GM23338 (cell line): ENCODE measurements at regions not wholly inside any gene's neighbourhood (a gene's known extent, or its start where the extent isn't known, plus 50 kb on each side); places are given as distances from the start of the nearest gene placed in this dataset.
A peak's percentile ranks its signal among the peaks of the same experiment; 100 is the strongest.

Source experiments
- ATAC-seq: fragments of 200-7000 bp; cut with Tn5 transposase; 3 replicates; pipeline ENCODE4 v1.9.1; 2020
- DNase-seq: peaks from one replicate; pipeline ENCODE4 v3.0.0-alpha.2; 2015; ENCODE audit warnings: low spot score
- H2AFZ ChIP-seq: fragments of 200-600 bp; sonication (generic); 2 replicates; pipeline ENCODE4 v1.8.0; 2016; ENCODE audit warnings: antibody characterized with exemption, mild to moderate bottlenecking, moderate library complexity
- H3F3A ChIP-seq: fragments of 200-600 bp; sonication (generic); replicated peaks from 2 replicates; pipeline ENCODE4 v1.8.0; 2017; ENCODE audit warnings: antibody characterized with exemption, mixed run types, low read depth
- H3K27ac ChIP-seq: fragments of 200-600 bp; sonication (generic); 2 replicates; pipeline ENCODE4 v1.6.1; 2016; ENCODE audit warnings: low read depth
- H3K27me3 ChIP-seq: fragments of 200-600 bp; sonication (generic); 2 replicates; pipeline ENCODE4 v1.8.0; 2016; ENCODE audit warnings: mild to moderate bottlenecking, mixed run types, moderate library complexity; ENCODE audit not compliant: insufficient read depth
- H3K36me3 ChIP-seq: fragments of 200-600 bp; sonication (generic); 2 replicates; pipeline ENCODE4 v1.8.0; 2016; ENCODE audit warnings: mild to moderate bottlenecking; ENCODE audit not compliant: insufficient read depth
- H3K4me1 ChIP-seq: fragments of 200-600 bp; sonication (generic); 2 replicates; pipeline ENCODE4 v1.8.0; 2016; ENCODE audit warnings: mild to moderate bottlenecking, moderate library complexity; ENCODE audit not compliant: insufficient read depth
- H3K4me2 ChIP-seq: fragments of 200-600 bp; sonication (generic); 2 replicates; pipeline ENCODE4 v1.7.1; 2017; ENCODE audit warnings: mixed run types
- H3K4me3 ChIP-seq: fragments of 200-600 bp; sonication (generic); 2 replicates; pipeline ENCODE4 v1.6.1; 2016; ENCODE audit warnings: mixed run types
- H3K79me2 ChIP-seq: fragments of 200-600 bp; sonication (generic); replicated peaks from 2 replicates; pipeline ENCODE4 v1.8.0; 2017; ENCODE audit warnings: mild to moderate bottlenecking; ENCODE audit not compliant: insufficient read depth
- H3K9me2 ChIP-seq: fragments of 200-600 bp; sonication (generic); 2 replicates; pipeline ENCODE4 v1.8.0; 2017; ENCODE audit not compliant: insufficient read depth
- H4K20me1 ChIP-seq: fragments of 200-600 bp; sonication (generic); replicated peaks from 2 replicates; pipeline ENCODE4 v1.8.0; 2017; ENCODE audit warnings: mild to moderate bottlenecking; ENCODE audit not compliant: insufficient read depth
- H3K27ac Mint-ChIP-seq: 2 replicates; pipeline ENCODE4 v1.8.0; 2020; ENCODE audit warnings: inconsistent platforms, mild to moderate bottlenecking, moderate library complexity, mixed read lengths
- H3K27me3 Mint-ChIP-seq: 3 replicates; pipeline ENCODE4 v1.8.0; 2022; ENCODE audit warnings: low read depth, mild to moderate bottlenecking, moderate library complexity, mixed read lengths, inconsistent platforms; ENCODE audit not compliant: insufficient read depth, poor library complexity
- H3K36me3 Mint-ChIP-seq: 3 replicates; pipeline ENCODE4 v1.8.0; 2021; ENCODE audit warnings: low read depth, mild to moderate bottlenecking, inconsistent platforms, moderate library complexity, mixed read lengths
- H3K4me1 Mint-ChIP-seq: 3 replicates; pipeline ENCODE4 v1.8.0; 2020; ENCODE audit warnings: mild to moderate bottlenecking, inconsistent platforms, mixed read lengths
- H3K4me3 Mint-ChIP-seq: 3 replicates; pipeline ENCODE4 v1.8.0; 2021; ENCODE audit warnings: moderate library complexity, mild to moderate bottlenecking, inconsistent platforms, mixed read lengths
- H3K9me3 Mint-ChIP-seq: 3 replicates; pipeline ENCODE4 v1.8.0; 2020; ENCODE audit warnings: moderate library complexity, mild to moderate bottlenecking, inconsistent platforms, mixed read lengths
- EZH2 ChIP-seq: fragments of 200-600 bp; sonication (generic); IDR thresholded peaks from one replicate; pipeline ENCODE4 v1.8.0; 2017; ENCODE audit warnings: antibody characterized with exemption, mild to moderate bottlenecking, low read depth; ENCODE audit not compliant: unreplicated experiment
- ZNF331 ChIP-seq: fragments of 250-450 bp; sonication (Bioruptor Pico); IDR thresholded peaks from 2 replicates; pipeline ENCODE4 v1.5.0; 2020; ENCODE audit warnings: low read depth, mild to moderate bottlenecking, moderate library complexity
- TF ChIP-seq, protein P1 (sequence below): fragments of 250-450 bp; sonication (Bioruptor Pico); IDR thresholded peaks from 2 replicates; pipeline ENCODE4 v1.5.0; 2020; ENCODE audit warnings: mild to moderate bottlenecking, moderate library complexity
- TF ChIP-seq, protein P2 (sequence below), 2 experiments: fragments of 200-600 bp in 1 of 2; sonication (generic) in 1 of 2; conservative IDR thresholded peaks; 2 replicates each; pipeline versions ENCODE4 v1.5.1 to v1.6.1; 2016 to 2017; ENCODE audit warnings: antibody characterized with exemption in 2 of 2, low read depth in 2 of 2, mild to moderate bottlenecking in 2 of 2, moderate library complexity in 1 of 2
- TF ChIP-seq, protein P3 (sequence below): IDR thresholded peaks from one replicate; pipeline ENCODE4 v1.6.1; 2018; ENCODE audit warnings: antibody characterized with exemption; ENCODE audit not compliant: unreplicated experiment

DNA sequence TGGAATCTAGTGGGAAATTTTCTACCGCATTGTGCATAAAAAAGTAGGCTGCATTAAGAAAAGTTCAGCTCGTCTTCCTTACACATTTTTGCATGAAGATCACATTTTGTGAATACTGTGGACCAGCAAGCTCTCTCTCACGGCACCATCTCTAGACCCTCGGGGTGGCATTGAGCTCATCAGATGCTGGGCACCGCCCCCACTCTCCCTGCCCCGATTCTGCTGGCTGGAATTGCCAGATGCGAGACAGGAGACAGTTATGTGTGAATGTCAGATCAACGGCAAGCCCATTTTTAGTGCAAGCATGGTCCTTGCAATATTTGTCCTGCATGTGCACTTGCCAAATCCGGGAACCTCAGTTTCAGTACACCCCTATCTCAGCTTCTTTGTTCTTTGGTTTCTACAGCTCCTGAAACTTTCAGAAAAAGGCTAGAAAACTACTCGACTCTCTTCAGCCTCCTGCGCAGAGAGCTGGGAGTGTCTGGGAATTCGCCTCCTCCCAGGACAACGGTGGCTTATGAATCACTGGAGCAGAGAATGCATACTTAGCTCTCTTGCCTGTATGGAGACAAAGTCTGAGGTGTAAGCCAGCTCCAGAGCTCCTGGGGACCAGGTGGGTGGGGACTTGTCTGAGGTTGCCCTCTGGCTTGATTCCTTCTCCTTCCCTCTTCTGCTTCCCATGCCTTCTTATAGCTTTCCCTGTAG lies 285.2 kb upstream of the ATP10A start (continued):
- TF ChIP-seq, protein P1, sequence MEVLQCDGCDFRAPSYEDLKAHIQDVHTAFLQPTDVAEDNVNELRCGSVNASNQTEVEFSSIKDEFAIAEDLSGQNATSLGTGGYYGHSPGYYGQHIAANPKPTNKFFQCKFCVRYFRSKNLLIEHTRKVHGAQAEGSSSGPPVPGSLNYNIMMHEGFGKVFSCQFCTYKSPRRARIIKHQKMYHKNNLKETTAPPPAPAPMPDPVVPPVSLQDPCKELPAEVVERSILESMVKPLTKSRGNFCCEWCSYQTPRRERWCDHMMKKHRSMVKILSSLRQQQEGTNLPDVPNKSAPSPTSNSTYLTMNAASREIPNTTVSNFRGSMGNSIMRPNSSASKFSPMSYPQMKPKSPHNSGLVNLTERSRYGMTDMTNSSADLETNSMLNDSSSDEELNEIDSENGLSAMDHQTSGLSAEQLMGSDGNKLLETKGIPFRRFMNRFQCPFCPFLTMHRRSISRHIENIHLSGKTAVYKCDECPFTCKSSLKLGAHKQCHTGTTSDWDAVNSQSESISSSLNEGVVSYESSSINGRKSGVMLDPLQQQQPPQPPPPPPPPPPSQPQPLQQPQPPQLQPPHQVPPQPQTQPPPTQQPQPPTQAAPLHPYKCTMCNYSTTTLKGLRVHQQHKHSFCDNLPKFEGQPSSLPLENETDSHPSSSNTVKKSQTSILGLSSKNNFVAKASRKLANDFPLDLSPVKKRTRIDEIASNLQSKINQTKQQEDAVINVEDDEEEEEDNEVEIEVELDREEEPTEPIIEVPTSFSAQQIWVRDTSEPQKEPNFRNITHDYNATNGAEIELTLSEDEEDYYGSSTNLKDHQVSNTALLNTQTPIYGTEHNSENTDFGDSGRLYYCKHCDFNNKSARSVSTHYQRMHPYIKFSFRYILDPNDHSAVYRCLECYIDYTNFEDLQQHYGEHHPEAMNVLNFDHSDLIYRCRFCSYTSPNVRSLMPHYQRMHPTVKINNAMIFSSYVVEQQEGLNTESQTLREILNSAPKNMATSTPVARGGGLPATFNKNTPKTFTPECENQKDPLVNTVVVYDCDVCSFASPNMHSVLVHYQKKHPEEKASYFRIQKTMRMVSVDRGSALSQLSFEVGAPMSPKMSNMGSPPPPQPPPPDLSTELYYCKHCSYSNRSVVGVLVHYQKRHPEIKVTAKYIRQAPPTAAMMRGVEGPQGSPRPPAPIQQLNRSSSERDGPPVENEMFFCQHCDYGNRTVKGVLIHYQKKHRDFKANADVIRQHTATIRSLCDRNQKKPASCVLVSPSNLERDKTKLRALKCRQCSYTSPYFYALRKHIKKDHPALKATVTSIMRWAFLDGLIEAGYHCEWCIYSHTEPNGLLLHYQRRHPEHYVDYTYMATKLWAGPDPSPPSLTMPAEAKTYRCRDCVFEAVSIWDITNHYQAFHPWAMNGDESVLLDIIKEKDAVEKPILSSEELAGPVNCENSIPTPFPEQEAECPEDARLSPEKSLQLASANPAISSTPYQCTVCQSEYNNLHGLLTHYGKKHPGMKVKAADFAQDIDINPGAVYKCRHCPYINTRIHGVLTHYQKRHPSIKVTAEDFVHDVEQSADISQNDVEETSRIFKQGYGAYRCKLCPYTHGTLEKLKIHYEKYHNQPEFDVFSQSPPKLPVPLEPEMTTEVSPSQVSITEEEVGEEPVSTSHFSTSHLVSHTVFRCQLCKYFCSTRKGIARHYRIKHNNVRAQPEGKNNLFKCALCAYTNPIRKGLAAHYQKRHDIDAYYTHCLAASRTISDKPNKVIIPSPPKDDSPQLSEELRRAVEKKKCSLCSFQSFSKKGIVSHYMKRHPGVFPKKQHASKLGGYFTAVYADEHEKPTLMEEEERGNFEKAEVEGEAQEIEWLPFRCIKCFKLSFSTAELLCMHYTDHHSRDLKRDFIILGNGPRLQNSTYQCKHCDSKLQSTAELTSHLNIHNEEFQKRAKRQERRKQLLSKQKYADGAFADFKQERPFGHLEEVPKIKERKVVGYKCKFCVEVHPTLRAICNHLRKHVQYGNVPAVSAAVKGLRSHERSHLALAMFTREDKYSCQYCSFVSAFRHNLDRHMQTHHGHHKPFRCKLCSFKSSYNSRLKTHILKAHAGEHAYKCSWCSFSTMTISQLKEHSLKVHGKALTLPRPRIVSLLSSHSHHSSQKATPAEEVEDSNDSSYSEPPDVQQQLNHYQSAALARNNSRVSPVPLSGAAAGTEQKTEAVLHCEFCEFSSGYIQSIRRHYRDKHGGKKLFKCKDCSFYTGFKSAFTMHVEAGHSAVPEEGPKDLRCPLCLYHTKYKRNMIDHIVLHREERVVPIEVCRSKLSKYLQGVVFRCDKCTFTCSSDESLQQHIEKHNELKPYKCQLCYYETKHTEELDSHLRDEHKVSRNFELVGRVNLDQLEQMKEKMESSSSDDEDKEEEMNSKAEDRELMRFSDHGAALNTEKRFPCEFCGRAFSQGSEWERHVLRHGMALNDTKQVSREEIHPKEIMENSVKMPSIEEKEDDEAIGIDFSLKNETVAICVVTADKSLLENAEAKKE: no peak
- no peak for TF ChIP-seq EZH2
- TF ChIP-seq, protein P2, sequence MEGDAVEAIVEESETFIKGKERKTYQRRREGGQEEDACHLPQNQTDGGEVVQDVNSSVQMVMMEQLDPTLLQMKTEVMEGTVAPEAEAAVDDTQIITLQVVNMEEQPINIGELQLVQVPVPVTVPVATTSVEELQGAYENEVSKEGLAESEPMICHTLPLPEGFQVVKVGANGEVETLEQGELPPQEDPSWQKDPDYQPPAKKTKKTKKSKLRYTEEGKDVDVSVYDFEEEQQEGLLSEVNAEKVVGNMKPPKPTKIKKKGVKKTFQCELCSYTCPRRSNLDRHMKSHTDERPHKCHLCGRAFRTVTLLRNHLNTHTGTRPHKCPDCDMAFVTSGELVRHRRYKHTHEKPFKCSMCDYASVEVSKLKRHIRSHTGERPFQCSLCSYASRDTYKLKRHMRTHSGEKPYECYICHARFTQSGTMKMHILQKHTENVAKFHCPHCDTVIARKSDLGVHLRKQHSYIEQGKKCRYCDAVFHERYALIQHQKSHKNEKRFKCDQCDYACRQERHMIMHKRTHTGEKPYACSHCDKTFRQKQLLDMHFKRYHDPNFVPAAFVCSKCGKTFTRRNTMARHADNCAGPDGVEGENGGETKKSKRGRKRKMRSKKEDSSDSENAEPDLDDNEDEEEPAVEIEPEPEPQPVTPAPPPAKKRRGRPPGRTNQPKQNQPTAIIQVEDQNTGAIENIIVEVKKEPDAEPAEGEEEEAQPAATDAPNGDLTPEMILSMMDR (conservative IDR thresholded peaks at IDR 0.05; ENCODE audit: low read depth in 2 of 2): no peak; a peak in 1 of 4 replicates

DNA sequence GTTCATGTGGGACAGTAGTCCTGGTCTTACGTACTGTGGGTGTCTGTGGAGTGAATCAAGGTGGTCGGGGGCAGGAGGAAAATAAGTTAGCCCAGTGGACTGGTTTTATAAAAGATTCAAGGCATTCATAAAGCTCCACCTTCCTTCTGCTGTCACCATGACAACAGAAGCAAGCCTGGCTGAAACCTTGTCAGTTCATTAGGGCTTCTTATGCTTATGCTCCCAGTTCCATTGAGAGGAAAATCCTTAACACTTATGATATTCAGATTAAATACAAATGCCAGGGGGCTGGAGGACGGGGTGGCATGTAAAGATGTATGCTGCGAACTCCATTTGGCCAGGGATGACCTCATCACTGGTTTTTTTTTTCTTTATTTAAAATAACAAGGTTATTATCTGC lies 283.1 kb upstream of the ATP10A start:
- Histone ChIP-seq H3K4me3 (no peak overlapping the region), H3K9me2 (no peaks in the 10 kb centered on the region; the same call in 1 of the 2 replicates), H3K79me2 (no peaks in the 10 kb centered on the region), H3K4me2 (no peak overlapping the region), H3K36me3 (no peaks in the 10 kb centered on the region), H4K20me1 (no peaks in the 10 kb centered on the region), H3K4me1 (peaks cover 5% of the 10 kb centered on the region; the same call in 1 of the 2 replicates), H3K27me3 (no peaks in the 10 kb centered on the region), H3K27ac (no peak overlapping the region), H2AFZ (0 out of 2 replicates have a peak overlapping the region, but pooled peaks have one; percentile 66), H3F3A (no peaks in the 10 kb centered on the region)
- no peak for ATAC-seq
- no peak for DNase-seq
- H3K36me3 Mint-ChIP-seq: no peaks in the 10 kb centered on the region
- H3K4me3 Mint-ChIP-seq: no peak overlapping the region
- peaks cover 5% of the 10 kb centered on the region; the same call in 2 of the 3 replicates for H3K4me1 Mint-ChIP-seq
- no peak overlapping the region for H3K27ac Mint-ChIP-seq
- peaks cover 1% of the 10 kb centered on the region for H3K27me3 Mint-ChIP-seq
- H3K9me3 Mint-ChIP-seq: peaks cover 6% of the 10 kb centered on the region; the same call in 1 of the 3 replicates
- TF ChIP-seq, protein P3, sequence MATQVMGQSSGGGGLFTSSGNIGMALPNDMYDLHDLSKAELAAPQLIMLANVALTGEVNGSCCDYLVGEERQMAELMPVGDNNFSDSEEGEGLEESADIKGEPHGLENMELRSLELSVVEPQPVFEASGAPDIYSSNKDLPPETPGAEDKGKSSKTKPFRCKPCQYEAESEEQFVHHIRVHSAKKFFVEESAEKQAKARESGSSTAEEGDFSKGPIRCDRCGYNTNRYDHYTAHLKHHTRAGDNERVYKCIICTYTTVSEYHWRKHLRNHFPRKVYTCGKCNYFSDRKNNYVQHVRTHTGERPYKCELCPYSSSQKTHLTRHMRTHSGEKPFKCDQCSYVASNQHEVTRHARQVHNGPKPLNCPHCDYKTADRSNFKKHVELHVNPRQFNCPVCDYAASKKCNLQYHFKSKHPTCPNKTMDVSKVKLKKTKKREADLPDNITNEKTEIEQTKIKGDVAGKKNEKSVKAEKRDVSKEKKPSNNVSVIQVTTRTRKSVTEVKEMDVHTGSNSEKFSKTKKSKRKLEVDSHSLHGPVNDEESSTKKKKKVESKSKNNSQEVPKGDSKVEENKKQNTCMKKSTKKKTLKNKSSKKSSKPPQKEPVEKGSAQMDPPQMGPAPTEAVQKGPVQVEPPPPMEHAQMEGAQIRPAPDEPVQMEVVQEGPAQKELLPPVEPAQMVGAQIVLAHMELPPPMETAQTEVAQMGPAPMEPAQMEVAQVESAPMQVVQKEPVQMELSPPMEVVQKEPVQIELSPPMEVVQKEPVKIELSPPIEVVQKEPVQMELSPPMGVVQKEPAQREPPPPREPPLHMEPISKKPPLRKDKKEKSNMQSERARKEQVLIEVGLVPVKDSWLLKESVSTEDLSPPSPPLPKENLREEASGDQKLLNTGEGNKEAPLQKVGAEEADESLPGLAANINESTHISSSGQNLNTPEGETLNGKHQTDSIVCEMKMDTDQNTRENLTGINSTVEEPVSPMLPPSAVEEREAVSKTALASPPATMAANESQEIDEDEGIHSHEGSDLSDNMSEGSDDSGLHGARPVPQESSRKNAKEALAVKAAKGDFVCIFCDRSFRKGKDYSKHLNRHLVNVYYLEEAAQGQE: no peak
- no peak for TF ChIP-seq EZH2
- no peak for TF ChIP-seq ZNF331 (CRISPR knock-in tag)
